ENCODE measurements at regions not wholly inside any gene's neighbourhood (a gene's known extent, or its start where the extent isn't known, plus 50 kb on each side); places are given as distances from the start of the nearest gene placed in this dataset.

- peaks cover 7% of the 10 kb centered on the region for H3K27me3 ChIP-seq (ENCODE audit: insufficient read depth, low read length)
- H3K9ac ChIP-seq (ENCODE audit: low read length): no peak overlapping the region
- peaks cover 5% of the 10 kb centered on the region for H3K9me3 Mint-ChIP-seq (ENCODE audit: unreplicated experiment)
- DNase-seq (ENCODE audit: low read depth) (no peak), FAIRE-seq (no peak)
- peaks cover 38% of the 10 kb centered on the region for H3K27me3 Mint-ChIP-seq (ENCODE audit: low read depth, unreplicated experiment)
- TF ChIP-seq EZH2 (IDR thresholded peaks at IDR 0.05; ENCODE audit: insufficient read depth, low read length): no peak
- no peak for TF ChIP-seq CTCF (IDR thresholded peaks at IDR 0.05; ENCODE audit: insufficient read depth, low read depth, low read length)
- H3K36me3 Mint-ChIP-seq (ENCODE audit: low read depth, unreplicated experiment): peaks cover 3% of the 10 kb centered on the region
- no peaks in the 10 kb centered on the region for H4K20me1 ChIP-seq (ENCODE audit: insufficient read depth, low read length)
- H3K79me2 ChIP-seq (ENCODE audit: insufficient read depth, low read length): no peaks in the 10 kb centered on the region
- no peak overlapping the region for H3K4me3 ChIP-seq (ENCODE audit: insufficient read depth, low read depth, low read length)
- H3K4me1 ChIP-seq (ENCODE audit: insufficient read depth, low read length): no peaks in the 10 kb centered on the region
- no peak overlapping the region for H3K27ac Mint-ChIP-seq (ENCODE audit: unreplicated experiment)
- H2AFZ ChIP-seq (ENCODE audit: low read depth, low read length): no peak overlapping the region
- H3K36me3 ChIP-seq (ENCODE audit: insufficient read depth, low read length): no peaks in the 10 kb centered on the region
- peaks cover 5% of the 10 kb centered on the region for H3K4me1 Mint-ChIP-seq (ENCODE audit: low read depth, unreplicated experiment)
- no peaks in the 10 kb centered on the region for H3K9me3 ChIP-seq (ENCODE audit: insufficient read depth, low read depth, low read length)
- no peak overlapping the region for H3K27ac ChIP-seq (ENCODE audit: low read depth, low read length)
- no peak overlapping the region for H3K4me3 Mint-ChIP-seq (ENCODE audit: unreplicated experiment)
- no peak overlapping the region for H3K4me2 ChIP-seq (ENCODE audit: low read length)
Measured at GRCh38 chr14:98901511-98902205, 370.3 kb downstream of the BCL11B start.

DNA sequence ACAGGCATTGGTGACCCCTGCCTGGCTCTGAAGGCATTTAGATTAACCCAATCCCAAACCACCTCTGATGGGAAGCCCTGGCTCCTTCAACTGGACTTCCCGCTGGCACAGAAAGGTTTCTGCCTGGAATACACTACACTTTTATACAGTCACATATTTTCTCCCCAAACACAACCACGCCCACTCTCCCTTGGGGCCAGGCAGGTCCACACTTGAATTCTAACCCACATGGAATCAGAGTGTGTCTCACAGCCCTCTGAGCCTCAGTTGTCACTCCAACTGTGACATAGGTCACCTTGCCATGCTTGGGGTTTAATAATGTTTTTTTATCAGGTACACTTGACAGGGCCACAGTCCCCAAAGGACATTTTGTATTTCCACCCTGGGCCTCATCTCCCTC, 368.6 kb downstream of the BCL11B start:
- TF ChIP-seq EZH2 (IDR thresholded peaks at IDR 0.05; ENCODE audit: insufficient read depth, low read length): no peak
- no peak for TF ChIP-seq CTCF (IDR thresholded peaks at IDR 0.05; ENCODE audit: insufficient read depth, low read depth, low read length)
- Histone ChIP-seq H4K20me1 (ENCODE audit: insufficient read depth, low read length) (no peaks in the 10 kb centered on the region), H2AFZ (ENCODE audit: low read depth, low read length) (no peak overlapping the region), H3K27me3 (ENCODE audit: insufficient read depth, low read length) (peaks cover 15% of the 10 kb centered on the region), H3K4me3 (ENCODE audit: insufficient read depth, low read depth, low read length) (no peak overlapping the region), H3K79me2 (ENCODE audit: insufficient read depth, low read length) (no peaks in the 10 kb centered on the region), H3K4me2 (ENCODE audit: low read length) (no peak overlapping the region), H3K9ac (ENCODE audit: low read length) (no peak overlapping the region), H3K36me3 (ENCODE audit: insufficient read depth, low read length) (no peaks in the 10 kb centered on the region), H3K4me1 (ENCODE audit: insufficient read depth, low read length) (no peaks in the 10 kb centered on the region), H3K9me3 (ENCODE audit: insufficient read depth, low read depth, low read length) (no peaks in the 10 kb centered on the region), H3K27ac (ENCODE audit: low read depth, low read length) (no peak overlapping the region)
- no peak for DNase-seq (ENCODE audit: low read depth)
- Mint-ChIP-seq H3K27ac (ENCODE audit: unreplicated experiment) (no peak overlapping the region), H3K9me3 (ENCODE audit: unreplicated experiment) (no peaks in the 10 kb centered on the region), H3K4me3 (ENCODE audit: unreplicated experiment) (no peak overlapping the region), H3K36me3 (ENCODE audit: low read depth, unreplicated experiment) (peaks cover 2% of the 10 kb centered on the region), H3K27me3 (ENCODE audit: low read depth, unreplicated experiment) (peaks cover 37% of the 10 kb centered on the region), H3K4me1 (ENCODE audit: low read depth, unreplicated experiment) (peaks cover 11% of the 10 kb centered on the region)
- no peak for FAIRE-seq

- Histone ChIP-seq H3K36me3 (ENCODE audit: insufficient read depth, low read length) (no peaks in the 10 kb centered on the region), H3K79me2 (ENCODE audit: insufficient read depth, low read length) (no peaks in the 10 kb centered on the region), H3K27ac (ENCODE audit: low read depth, low read length) (no peak overlapping the region), H4K20me1 (ENCODE audit: insufficient read depth, low read length) (no peaks in the 10 kb centered on the region), H2AFZ (ENCODE audit: low read depth, low read length) (no peak overlapping the region), H3K9ac (ENCODE audit: low read length) (no peak overlapping the region), H3K4me1 (ENCODE audit: insufficient read depth, low read length) (peaks cover 12% of the 10 kb centered on the region), H3K4me3 (ENCODE audit: insufficient read depth, low read depth, low read length) (no peak overlapping the region), H3K4me2 (ENCODE audit: low read length) (no peak overlapping the region), H3K27me3 (ENCODE audit: insufficient read depth, low read length) (peaks cover 15% of the 10 kb centered on the region), H3K9me3 (ENCODE audit: insufficient read depth, low read depth, low read length) (no peaks in the 10 kb centered on the region)
- no peak for TF ChIP-seq CTCF (IDR thresholded peaks at IDR 0.05; ENCODE audit: insufficient read depth, low read depth, low read length)
- no peak for TF ChIP-seq EZH2 (IDR thresholded peaks at IDR 0.05; ENCODE audit: insufficient read depth, low read length)
- FAIRE-seq (no peak), DNase-seq (ENCODE audit: low read depth) (no peak)
- H3K36me3 Mint-ChIP-seq (ENCODE audit: low read depth, unreplicated experiment): peaks cover 2% of the 10 kb centered on the region
- H3K27ac Mint-ChIP-seq (ENCODE audit: unreplicated experiment): no peak overlapping the region
- no peaks in the 10 kb centered on the region for H3K9me3 Mint-ChIP-seq (ENCODE audit: unreplicated experiment)
- H3K27me3 Mint-ChIP-seq (ENCODE audit: low read depth, unreplicated experiment): peaks cover 36% of the 10 kb centered on the region
- no peak overlapping the region for H3K4me3 Mint-ChIP-seq (ENCODE audit: unreplicated experiment)
- H3K4me1 Mint-ChIP-seq (ENCODE audit: low read depth, unreplicated experiment): peaks cover 23% of the 10 kb centered on the region
Measured at GRCh38 chr14:98904677-98905076, 367.3 kb downstream of the BCL11B start.

All from astrocyte (in vitro differentiated cells and primary cell).